HEK293 (cell line): ENCODE measurements at regions not wholly inside any gene's neighbourhood (a gene's known extent, or its start where the extent isn't known, plus 50 kb on each side); places are given as distances from the start of the nearest gene placed in this dataset.

Experiments
- CTCF ChIA-PET: fragments of 350-600 bp; formaldehyde crosslinking; extraction: SDS; loops from one replicate; lab custom pipeline; 2021; ENCODE audit warnings: antibody characterized with exemption; lab: Yijun Ruan, JAX
- POLR2A ChIA-PET: fragments of 300-600 bp; formaldehyde crosslinking; extraction: SDS; loops from one replicate; lab custom pipeline; 2020; ENCODE audit warnings: antibody characterized with exemption, inconsistent platforms; lab: Yijun Ruan, JAX
- H3K27ac ChIP-seq: fragments of 200-500 bp; sonication (Bioruptor generic); 2 replicates; pipeline ENCODE4 v1.5.1; 2014; ENCODE audit warnings: low read depth, low read length, control low read depth, inconsistent platforms; ENCODE audit errors: extremely low read depth
- H3K36me3 ChIP-seq, 2 experiments: fragments of 200-500 bp in 1 of 2; sonication (Bioruptor generic) in 1 of 2; 1 replicate in 1 of 2; 2 replicates in 1 of 2; pipeline ENCODE4 v1.5.1; 2014 to 2017; ENCODE audit warnings: inconsistent platforms in 2 of 2, low read length in 2 of 2; ENCODE audit not compliant: control insufficient read depth in 2 of 2, insufficient read depth in 1 of 2
- H3K4me1 ChIP-seq: fragments of 200-500 bp; sonication (Bioruptor generic); 2 replicates; pipeline ENCODE4 v1.5.1; 2014; ENCODE audit warnings: mild to moderate bottlenecking, low read length, inconsistent platforms; ENCODE audit not compliant: control insufficient read depth, insufficient read depth
- H3K4me3 ChIP-seq: 2 replicates; pipeline ENCODE4 v1.5.1; 2011; ENCODE audit warnings: low read depth, mild to moderate bottlenecking, control low read depth, low read length, moderate library complexity
- H3K9me3 ChIP-seq: fragments of 200-500 bp; sonication (Bioruptor generic); 2 replicates; pipeline ENCODE4 v1.5.1; 2014; ENCODE audit warnings: low read depth, low read length, inconsistent platforms; ENCODE audit not compliant: control insufficient read depth, insufficient read depth
- GFI1B ChIP-seq: fragments of 450-650 bp; formaldehyde crosslinking; IDR thresholded peaks from 2 replicates; pipeline ENCODE4 v1.5.1; 2016; ENCODE audit warnings: missing biosample characterization, missing genetic modification characterization
- KLF1 ChIP-seq: fragments of 450-650 bp; formaldehyde crosslinking; IDR thresholded peaks from 2 replicates; pipeline ENCODE4 v1.5.1; 2016; ENCODE audit warnings: missing biosample characterization, missing genetic modification characterization
- KLF16 ChIP-seq: fragments of 450-650 bp; formaldehyde crosslinking; IDR thresholded peaks from 2 replicates; pipeline ENCODE4 v1.5.1; 2017; ENCODE audit warnings: missing biosample characterization, missing genetic modification characterization
- KLF17 ChIP-seq: fragments of 450-650 bp; formaldehyde crosslinking; IDR thresholded peaks from 2 replicates; pipeline ENCODE4 v1.5.1; 2016; ENCODE audit warnings: missing biosample characterization, missing genetic modification characterization
- MYNN ChIP-seq: fragments of 450-650 bp; formaldehyde crosslinking; IDR thresholded peaks from 2 replicates; pipeline ENCODE4 v1.5.1; 2016; ENCODE audit warnings: missing biosample characterization, missing genetic modification characterization, borderline replicate concordance
- PBX3 ChIP-seq: sonication (generic); formaldehyde crosslinking; IDR thresholded peaks from 2 replicates; pipeline ENCODE4 v1.8.1; 2022; ENCODE audit warnings: mild to moderate bottlenecking, moderate library complexity, missing genetic modification reagents
- TCF7L2 ChIP-seq: IDR thresholded peaks from 2 replicates; pipeline ENCODE4 v1.6.1; 2011; ENCODE audit warnings: low read depth, mild to moderate bottlenecking, inconsistent platforms, low read length, moderate library complexity, borderline replicate concordance
- YY2 ChIP-seq: fragments of 450-650 bp; formaldehyde crosslinking; IDR thresholded peaks from 2 replicates; pipeline ENCODE4 v1.5.1; 2016; ENCODE audit warnings: missing biosample characterization, missing genetic modification characterization
- ZBTB44 ChIP-seq: fragments of 450-650 bp; IDR thresholded peaks from 2 replicates; pipeline ENCODE4 v1.5.1; 2018; ENCODE audit warnings: missing biosample characterization, mild to moderate bottlenecking, missing genetic modification characterization
- ZFP3 ChIP-seq: fragments of 450-650 bp; formaldehyde crosslinking; IDR thresholded peaks from 2 replicates; pipeline ENCODE4 v1.5.1; 2016; ENCODE audit warnings: low read depth, missing biosample characterization, missing genetic modification characterization
- ZNF138 ChIP-seq: fragments of 450-650 bp; formaldehyde crosslinking; IDR thresholded peaks from 2 replicates; pipeline ENCODE4 v1.5.1; 2016; ENCODE audit warnings: missing biosample characterization, missing genetic modification characterization, borderline replicate concordance
- ZNF148 ChIP-seq: fragments of 450-650 bp; formaldehyde crosslinking; IDR thresholded peaks from 2 replicates; pipeline ENCODE4 v1.5.0; 2017; ENCODE audit warnings: missing biosample characterization, missing genetic modification characterization, borderline replicate concordance
- ZNF169 ChIP-seq: fragments of 450-650 bp; formaldehyde crosslinking; IDR thresholded peaks from 2 replicates; pipeline ENCODE4 v1.5.1; 2016; ENCODE audit warnings: missing biosample characterization, missing genetic modification characterization
- ZNF174 ChIP-seq: fragments of 450-650 bp; formaldehyde crosslinking; IDR thresholded peaks from 2 replicates; pipeline ENCODE4 v1.5.0; 2017; ENCODE audit warnings: missing biosample characterization, mild to moderate bottlenecking, missing genetic modification characterization
- ZNF266 ChIP-seq: fragments of 450-650 bp; formaldehyde crosslinking; IDR thresholded peaks from 2 replicates; pipeline ENCODE4 v1.5.1; 2016; ENCODE audit warnings: missing biosample characterization, missing genetic modification characterization, low read depth
- ZNF354C ChIP-seq: fragments of 450-650 bp; formaldehyde crosslinking; IDR thresholded peaks from 2 replicates; pipeline ENCODE4 v1.5.1; 2016; ENCODE audit warnings: missing biosample characterization, missing genetic modification characterization, low read depth, borderline replicate concordance
- ZNF423 ChIP-seq: fragments of 450-650 bp; formaldehyde crosslinking; IDR thresholded peaks from 2 replicates; pipeline ENCODE4 v1.5.1; 2016; ENCODE audit warnings: missing biosample characterization, missing genetic modification characterization
- ZNF558 ChIP-seq: fragments of 450-650 bp; formaldehyde crosslinking; IDR thresholded peaks from 2 replicates; pipeline ENCODE4 v1.5.1; 2016; ENCODE audit warnings: missing biosample characterization, missing genetic modification characterization
- ZNF621 ChIP-seq: fragments of 450-650 bp; formaldehyde crosslinking; IDR thresholded peaks from 2 replicates; pipeline ENCODE4 v1.5.1; 2017; ENCODE audit warnings: missing biosample characterization, missing genetic modification characterization
- ZNF639 ChIP-seq: fragments of 450-650 bp; formaldehyde crosslinking; IDR thresholded peaks from 2 replicates; pipeline ENCODE4 v1.5.1; 2016; ENCODE audit warnings: missing biosample characterization, missing genetic modification characterization

- no peaks in the 10 kb centered on the region for H3K36me3 ChIP-seq
- TF ChIP-seq KLF1 (no peak), ZNF138 (tag by site-specific recombination) (no peak)
- TF ChIP-seq, all 188 proteins: peak for 0
- ChIA-PET CTCF (interaction anchor here (0.6 kb wide), 1 partner anchor 15 kb away, joined by 4 read pairs; no protein-coding TSS in a partner anchor), POLR2A (no interaction called here)
- H3K4me3 ChIP-seq = no peak overlapping the region
- H3K4me1 ChIP-seq = no peaks in the 10 kb centered on the region
- H3K27ac ChIP-seq = no peak overlapping the region
- H3K9me3 ChIP-seq = no peaks in the 10 kb centered on the region
Measured at GRCh38 chr6:95410168-95410567, 167.2 kb upstream of the MANEA start.

- ChIA-PET POLR2A (no interaction called here), CTCF (interaction anchor here (0.6 to 0.8 kb wide), 2 partner anchors 49 to 91 kb away, joined by 4 to 5 read pairs; no protein-coding TSS in a partner anchor)
- no peak overlapping the region for H3K27ac ChIP-seq
- H3K4me1 ChIP-seq = no peaks in the 10 kb centered on the region
- H3K4me3 ChIP-seq = no peak overlapping the region
- H3K36me3 ChIP-seq = no peaks in the 10 kb centered on the region
- H3K9me3 ChIP-seq = no peaks in the 10 kb centered on the region
- TF ChIP-seq ZNF639 (no peak), ZNF148 (tag by site-specific recombination) (no peak), ZFP3 (no peak), ZNF558 (tag by site-specific recombination) (no peak), GFI1B (tag by site-specific recombination) (no peak), ZNF423 (tag by site-specific recombination) (no peak), ZNF174 (no peak), KLF1 (no peak), KLF16 (tag by site-specific recombination) (no peak), ZNF169 (tag by site-specific recombination) (no peak), TCF7L2 (no peak), PBX3 (CRISPR knock-in tag) (no peak), ZNF266 (no peak), ZNF621 (tag by site-specific recombination) (no peak), YY2 (tag by site-specific recombination) (no peak), ZBTB44 (no peak), KLF17 (tag by site-specific recombination) (no peak), ZNF354C (tag by site-specific recombination) (no peak), MYNN (tag by site-specific recombination) (no peak)
- TF ChIP-seq, all 188 proteins: peak for 0
Measured at GRCh38 chr6:95413789-95414188, 163.5 kb upstream of the MANEA start.
